Endothelial cell of umbilical vein (primary cell): ENCODE measurements at regions not wholly inside any gene's neighbourhood (a gene's known extent, or its start where the extent isn't known, plus 50 kb on each side); places are given as distances from the start of the nearest gene placed in this dataset.

ENCODE experiments used
- BruUV-seq: library from RNA; stranded (reverse); fragments of 400-500 nt; replicated peaks from 2 replicates; lab custom pipeline; 2021; lab: Mats Ljungman, UMichigan
- CTCF ChIA-PET: fragments of 300-600, 350-600 bp; sonication (Branson Sonifier 250); formaldehyde crosslinking; loops from one replicate; lab custom pipeline; 2021; ENCODE audit warnings: antibody characterized with exemption, inconsistent platforms; lab: Charles Lee
- POLR2A ChIA-PET: fragments of 300-600, 350-600 bp; sonication (Branson Sonifier 250); formaldehyde crosslinking; loops from one replicate; lab custom pipeline; 2021; ENCODE audit warnings: antibody characterized with exemption, inconsistent platforms; lab: Charles Lee
- DNase-seq: peaks from one replicate; pipeline ENCODE4 v3.0.0-alpha.2; 2011; ENCODE audit warnings: low read depth, low spot score
- FAIRE-seq: peaks from 2 replicates; lab custom pipeline; 2011; peaks lifted over from hg19 to GRCh38; lab: Jason Lieb, UNC
- H2AFZ ChIP-seq: 2 replicates; pipeline ENCODE4 v1.6.0; 2012; ENCODE audit warnings: low read depth, low read length, control low read depth, inconsistent platforms
- H3K27ac ChIP-seq: 2 replicates; pipeline ENCODE4 v1.5.1; 2011; ENCODE audit warnings: low read depth, mild to moderate bottlenecking, control low read depth, low read length, moderate library complexity; ENCODE audit not compliant: insufficient read depth
- H3K27me3 ChIP-seq, 2 experiments: 2 replicates each; pipeline versions ENCODE4 v1.6.0 to v1.6.1; 2011; ENCODE audit warnings: low read length in 2 of 2, mixed read lengths in 1 of 2; ENCODE audit not compliant: control insufficient read depth in 2 of 2, insufficient read depth in 2 of 2
- H3K36me3 ChIP-seq, 2 experiments: 2 replicates in 1 of 2; 3 replicates in 1 of 2; pipeline ENCODE4 v1.5.1; 2011; ENCODE audit warnings: low read length in 2 of 2, mild to moderate bottlenecking in 1 of 2, moderate library complexity in 1 of 2; ENCODE audit not compliant: control insufficient read depth in 2 of 2, insufficient read depth in 2 of 2; ENCODE audit errors: extremely low read depth in 1 of 2
- H3K4me1 ChIP-seq: 3 replicates; pipeline ENCODE4 v1.5.1; 2011; ENCODE audit warnings: mild to moderate bottlenecking, low read length; ENCODE audit not compliant: control insufficient read depth, insufficient read depth; ENCODE audit errors: extremely low read depth
- H3K4me2 ChIP-seq: 2 replicates; pipeline ENCODE4 v1.6.1; 2011; ENCODE audit warnings: low read length, control low read depth, mixed read lengths; ENCODE audit not compliant: insufficient read depth
- H3K4me3 ChIP-seq, 3 experiments: fragments of 200-600 bp in 1 of 3; sonication (generic), shearing (Covaris generic) in 1 of 3; replicated peaks in 1 of 3; 2 replicates each; pipeline ENCODE4 v1.5.1; 2011 to 2016; ENCODE audit warnings: control low read depth in 3 of 3, low read length in 3 of 3, mild to moderate bottlenecking in 2 of 3, inconsistent platforms in 1 of 3, low read depth in 1 of 3, moderate library complexity in 1 of 3; ENCODE audit not compliant: insufficient read depth in 1 of 3
- H3K79me2 ChIP-seq: 2 replicates; pipeline ENCODE4 v1.6.0; 2012; ENCODE audit warnings: low read length, inconsistent platforms; ENCODE audit not compliant: control insufficient read depth, insufficient read depth
- H3K9ac ChIP-seq: replicated peaks from 2 replicates; pipeline ENCODE3; 2011; ENCODE audit warnings: low read length, control low read depth; ENCODE audit not compliant: insufficient read depth; ENCODE audit errors: extremely low read depth
- H3K9me1 ChIP-seq: replicated peaks from 3 replicates; pipeline ENCODE4 v1.6.0; 2011; ENCODE audit warnings: mild to moderate bottlenecking, low read length; ENCODE audit not compliant: control insufficient read depth, insufficient read depth; ENCODE audit errors: extremely low read depth
- H3K9me3 ChIP-seq: replicated peaks from 2 replicates; pipeline ENCODE4 v1.5.1; 2012; ENCODE audit warnings: low read length, inconsistent platforms; ENCODE audit not compliant: control insufficient read depth, insufficient read depth
- H4K20me1 ChIP-seq: replicated peaks from 2 replicates; pipeline ENCODE3; 2011; ENCODE audit warnings: mild to moderate bottlenecking, low read length; ENCODE audit not compliant: control insufficient read depth, insufficient read depth; ENCODE audit errors: extremely low read depth
- CTCF ChIP-seq, 2 donors: IDR thresholded peaks; 1 replicate in 1 of 2; 2 replicates in 1 of 2; pipeline ENCODE4 v1.5.1; 2011; ENCODE audit warnings: low read length in 2 of 2, mild to moderate bottlenecking in 2 of 2, moderate library complexity in 2 of 2, control low read depth in 1 of 2, inconsistent platforms in 1 of 2, low read depth in 1 of 2; ENCODE audit not compliant: insufficient read depth in 1 of 2; ENCODE audit errors: extremely low read depth in 1 of 2
- FOS ChIP-seq: IDR thresholded peaks from 2 replicates; pipeline ENCODE4 v1.6.1; 2011; ENCODE audit warnings: mild to moderate bottlenecking, low read length, moderate library complexity, borderline replicate concordance; ENCODE audit not compliant: insufficient read depth
- GATA2 ChIP-seq: IDR thresholded peaks from 2 replicates; pipeline ENCODE4 v1.7.0; 2011; ENCODE audit warnings: low read depth, mild to moderate bottlenecking, moderate library complexity, mixed read lengths, low read length; ENCODE audit not compliant: insufficient read length, insufficient read depth
- JUN ChIP-seq: IDR thresholded peaks from 2 replicates; pipeline ENCODE4 v1.6.1; 2011; ENCODE audit warnings: borderline replicate concordance, low read depth; ENCODE audit not compliant: insufficient read length, insufficient read depth
- MYC ChIP-seq: IDR thresholded peaks from one replicate; pipeline ENCODE4 v1.6.1; 2011; ENCODE audit warnings: mild to moderate bottlenecking, low read depth, low read length
- POLR2A ChIP-seq: IDR thresholded peaks from 2 replicates; pipeline ENCODE4 v1.6.1; 2012; ENCODE audit warnings: low read depth, mild to moderate bottlenecking, control low read depth, low read length
- POLR2AphosphoS5 ChIP-seq: IDR thresholded peaks from 2 replicates; pipeline ENCODE4 v1.6.1; 2012; ENCODE audit warnings: low read depth, mild to moderate bottlenecking, control low read depth, low read length, moderate library complexity; ENCODE audit not compliant: insufficient read depth
- dilution Hi-C: fragments of 300-500 bp; cut with MboI; formaldehyde crosslinking; loops from one replicate; pipeline ENCODE4 v1.15.0; 2019; ENCODE audit warnings: low sequenced_read_pairs; ENCODE audit not compliant: extremely low pct_ligation_motif_present
- intact Hi-C: fragments of 100-400 bp; cut with micrococcal nuclease; formaldehyde crosslinking; loops from one replicate; pipeline ENCODE4 v1.10.0; 2022
- TF ChIP-seq, protein P1 (sequence below): IDR thresholded peaks from 2 replicates; pipeline ENCODE4 v1.6.1; 2011; ENCODE audit not compliant: insufficient read depth, insufficient read length

DNA sequence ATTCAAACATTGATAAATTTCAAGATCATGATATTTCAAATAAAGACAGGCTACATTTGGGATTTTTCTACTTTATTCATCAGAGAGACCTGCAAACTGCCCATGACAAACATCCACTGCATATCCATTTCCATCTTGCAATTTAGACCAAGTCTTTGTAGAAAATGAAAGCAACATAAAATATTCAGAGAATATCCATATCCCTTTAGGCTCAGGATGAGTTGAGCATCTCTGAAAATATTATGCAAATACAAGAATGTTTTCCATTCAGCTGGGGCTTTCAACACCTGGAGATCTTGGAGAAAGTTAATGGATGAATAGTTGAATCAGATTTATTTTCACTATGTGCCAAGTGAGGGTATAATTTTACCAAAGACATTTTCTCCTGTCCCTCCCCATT, 103.4 kb downstream of the TUSC7 start:
- DNase-seq (no peak), FAIRE-seq (no peak)
- Histone ChIP-seq H2AFZ (no peak overlapping the region), H3K4me1 (no peaks in the 10 kb centered on the region), H3K27me3 (no peaks in the 10 kb centered on the region), H3K36me3 (no peaks in the 10 kb centered on the region), H3K4me2 (no peak overlapping the region), H3K9me1 (no peaks in the 10 kb centered on the region), H3K27ac (no peak overlapping the region), H4K20me1 (no peaks in the 10 kb centered on the region), H3K9me3 (no peaks in the 10 kb centered on the region), H3K79me2 (no peaks in the 10 kb centered on the region), H3K9ac (no peak overlapping the region), H3K4me3 (no peak overlapping the region)
- ChIA-PET CTCF (interaction anchor here (1.4 kb wide), 1 partner anchor 8 kb away, joined by 3 read pairs; no protein-coding TSS in a partner anchor), POLR2A (no interaction called here)
- no TSS peak for BruUV-seq
- intact Hi-C loops = no loop called here
- dilution Hi-C loops = no loop called here
- TF ChIP-seq, protein P1, sequence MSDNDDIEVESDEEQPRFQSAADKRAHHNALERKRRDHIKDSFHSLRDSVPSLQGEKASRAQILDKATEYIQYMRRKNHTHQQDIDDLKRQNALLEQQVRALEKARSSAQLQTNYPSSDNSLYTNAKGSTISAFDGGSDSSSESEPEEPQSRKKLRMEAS = no peak
- TF ChIP-seq GATA2 = no peak
- TF ChIP-seq MYC = no peak
- TF ChIP-seq CTCF (IDR thresholded peaks at IDR 0.05; ENCODE audit: extremely low read depth in 1 of 2, insufficient read depth in 1 of 2, low read depth in 1 of 2, low read length in 2 of 2) = no peak
- TF ChIP-seq POLR2A = no peak
- TF ChIP-seq FOS = no peak
- no peak for TF ChIP-seq JUN

DNA sequence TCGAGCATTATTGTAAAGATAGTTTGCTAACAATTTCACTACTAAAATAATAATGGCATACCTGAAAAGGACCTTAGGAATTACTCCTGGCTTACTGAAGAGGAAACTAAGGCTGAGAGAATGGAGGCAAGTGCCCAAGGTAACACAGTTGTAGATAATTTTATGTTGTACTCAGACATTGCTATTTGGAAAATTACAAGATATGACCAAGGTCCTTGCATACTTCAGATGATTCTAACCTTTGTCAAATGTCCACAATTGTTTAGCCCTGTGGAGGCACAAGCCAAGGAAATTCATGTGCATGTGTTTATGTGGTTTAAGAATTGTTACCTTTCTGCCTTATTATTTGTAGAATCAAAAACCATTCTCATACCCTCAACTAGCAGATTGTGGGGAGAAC, 105.7 kb downstream of the TUSC7 start:
- no peak for FAIRE-seq
- H3K9me1 ChIP-seq = no peaks in the 10 kb centered on the region
- ChIA-PET CTCF (no interaction called here), POLR2A (no interaction called here)
- no peaks in the 10 kb centered on the region for H3K36me3 ChIP-seq
- no peak for TF ChIP-seq FOS
- no peak for TF ChIP-seq POLR2A
- TF ChIP-seq POLR2AphosphoS5 = no peak
- TF ChIP-seq, protein P1 = no peak
- TF ChIP-seq MYC = no peak
- TF ChIP-seq GATA2 = no peak
- TF ChIP-seq CTCF (IDR thresholded peaks at IDR 0.05; ENCODE audit: extremely low read depth in 1 of 2, insufficient read depth in 1 of 2, low read depth in 1 of 2, low read length in 2 of 2) = no peak
- H2AFZ ChIP-seq = no peak overlapping the region
- no peak overlapping the region for H3K4me2 ChIP-seq
- no peaks in the 10 kb centered on the region for H3K4me1 ChIP-seq
- no peak overlapping the region for H3K9ac ChIP-seq
- H3K79me2 ChIP-seq = no peaks in the 10 kb centered on the region
- H3K27me3 ChIP-seq = no peaks in the 10 kb centered on the region
- dilution Hi-C loops (no loop called here), intact Hi-C loops (no loop called here)
- H3K27ac ChIP-seq = no peak overlapping the region
- no peak for DNase-seq
- no TSS peak for BruUV-seq
- no peak overlapping the region for H3K4me3 ChIP-seq
- H3K9me3 ChIP-seq = no peaks in the 10 kb centered on the region
- no peaks in the 10 kb centered on the region for H4K20me1 ChIP-seq
